Smooth muscle cell (in vitro differentiated cells): ENCODE measurements at regions not wholly inside any gene's neighbourhood (a gene's known extent, or its start where the extent isn't known, plus 50 kb on each side); places are given as distances from the start of the nearest gene placed in this dataset.

ENCODE experiments used
- DNase-seq: peaks from one replicate; lab custom pipeline; 2025; ENCODE audit not compliant: unreplicated experiment; lab: John Stamatoyannopoulos, UW
- H2AFZ ChIP-seq: fragments of 200-600 bp; sonication (generic); 2 replicates; pipeline ENCODE4 v1.6.0; 2016; ENCODE audit warnings: antibody characterized with exemption, low read depth, mild to moderate bottlenecking
- H3F3A ChIP-seq: fragments of 200-600 bp; sonication (generic); 2 replicates; pipeline ENCODE4 v1.6.0; 2017; ENCODE audit warnings: antibody characterized with exemption, low read depth
- H3K27ac ChIP-seq: fragments of 200-600 bp; sonication (generic); 2 replicates; pipeline ENCODE4 v1.5.1; 2016; ENCODE audit warnings: low read depth, mild to moderate bottlenecking
- H3K27me3 ChIP-seq: fragments of 200-600 bp; sonication (generic); 2 replicates; pipeline ENCODE4 v1.6.1; 2016; ENCODE audit warnings: low read depth, mild to moderate bottlenecking
- H3K36me3 ChIP-seq: fragments of 200-600 bp; sonication (generic); 2 replicates; pipeline ENCODE4 v1.5.1; 2016; ENCODE audit warnings: low read depth
- H3K4me1 ChIP-seq: fragments of 200-600 bp; sonication (generic); 2 replicates; pipeline ENCODE4 v1.5.1; 2016; ENCODE audit warnings: low read depth
- H3K4me2 ChIP-seq: fragments of 200-600 bp; sonication (generic); 2 replicates; pipeline ENCODE4 v1.6.0; 2016; ENCODE audit warnings: mild to moderate bottlenecking
- H3K4me3 ChIP-seq: fragments of 200-600 bp; sonication (generic); 2 replicates; pipeline ENCODE4 v1.5.1; 2016; ENCODE audit warnings: mild to moderate bottlenecking
- H3K79me2 ChIP-seq: fragments of 200-600 bp; sonication (generic); 2 replicates; pipeline ENCODE4 v1.6.0; 2016; ENCODE audit warnings: low read depth, mild to moderate bottlenecking
- H3K9ac ChIP-seq: fragments of 200-600 bp; sonication (generic); 2 replicates; pipeline ENCODE4 v1.6.0; 2016; ENCODE audit warnings: low read depth
- H3K9me3 ChIP-seq: fragments of 200-600 bp; sonication (generic); replicated peaks from 2 replicates; pipeline ENCODE4 v1.5.1; 2016; ENCODE audit warnings: low read depth
- H4K20me1 ChIP-seq: fragments of 200-600 bp; sonication (generic); 2 replicates; pipeline ENCODE4 v1.6.0; 2016; ENCODE audit warnings: low read depth
- WGBS: methylation state at CpG from one replicate; pipeline ENCODE4 v1.1.7; 2016; ENCODE audit warnings: low lambda C conversion rate; 5-methylcytosine and 5-hydroxymethylcytosine counted together
- TF ChIP-seq, protein P1 (sequence below): fragments of 200-600 bp; sonication (generic); IDR thresholded peaks from 2 replicates; pipeline ENCODE4 v1.5.1; 2017; ENCODE audit warnings: borderline replicate concordance, mild to moderate bottlenecking, antibody characterized with exemption; ENCODE audit not compliant: insufficient read depth, poor library complexity, severe bottlenecking

- no peaks in the 10 kb centered on the region for H3K27me3 ChIP-seq
- H3K27ac ChIP-seq: no peak overlapping the region
- DNase-seq: no peak
- H4K20me1 ChIP-seq: no peaks in the 10 kb centered on the region
- no peaks in the 10 kb centered on the region for H3K4me1 ChIP-seq
- 80% methylated on average over 6 of the region's 6 CpGs for WGBS
- no peaks in the 10 kb centered on the region for H3K79me2 ChIP-seq
- no peaks in the 10 kb centered on the region for H3F3A ChIP-seq
- no peak overlapping the region for H3K4me3 ChIP-seq
- H3K9ac ChIP-seq: no peak overlapping the region
- TF ChIP-seq, protein P1, sequence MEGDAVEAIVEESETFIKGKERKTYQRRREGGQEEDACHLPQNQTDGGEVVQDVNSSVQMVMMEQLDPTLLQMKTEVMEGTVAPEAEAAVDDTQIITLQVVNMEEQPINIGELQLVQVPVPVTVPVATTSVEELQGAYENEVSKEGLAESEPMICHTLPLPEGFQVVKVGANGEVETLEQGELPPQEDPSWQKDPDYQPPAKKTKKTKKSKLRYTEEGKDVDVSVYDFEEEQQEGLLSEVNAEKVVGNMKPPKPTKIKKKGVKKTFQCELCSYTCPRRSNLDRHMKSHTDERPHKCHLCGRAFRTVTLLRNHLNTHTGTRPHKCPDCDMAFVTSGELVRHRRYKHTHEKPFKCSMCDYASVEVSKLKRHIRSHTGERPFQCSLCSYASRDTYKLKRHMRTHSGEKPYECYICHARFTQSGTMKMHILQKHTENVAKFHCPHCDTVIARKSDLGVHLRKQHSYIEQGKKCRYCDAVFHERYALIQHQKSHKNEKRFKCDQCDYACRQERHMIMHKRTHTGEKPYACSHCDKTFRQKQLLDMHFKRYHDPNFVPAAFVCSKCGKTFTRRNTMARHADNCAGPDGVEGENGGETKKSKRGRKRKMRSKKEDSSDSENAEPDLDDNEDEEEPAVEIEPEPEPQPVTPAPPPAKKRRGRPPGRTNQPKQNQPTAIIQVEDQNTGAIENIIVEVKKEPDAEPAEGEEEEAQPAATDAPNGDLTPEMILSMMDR: no peak
- no peaks in the 10 kb centered on the region for H3K36me3 ChIP-seq
- no peak overlapping the region for H3K4me2 ChIP-seq
- no peak overlapping the region for H2AFZ ChIP-seq
- no peaks in the 10 kb centered on the region for H3K9me3 ChIP-seq
These were observed 757.7 kb upstream of the TMEM132C start for GRCh38 chr12:127509066-127509778.

DNA sequence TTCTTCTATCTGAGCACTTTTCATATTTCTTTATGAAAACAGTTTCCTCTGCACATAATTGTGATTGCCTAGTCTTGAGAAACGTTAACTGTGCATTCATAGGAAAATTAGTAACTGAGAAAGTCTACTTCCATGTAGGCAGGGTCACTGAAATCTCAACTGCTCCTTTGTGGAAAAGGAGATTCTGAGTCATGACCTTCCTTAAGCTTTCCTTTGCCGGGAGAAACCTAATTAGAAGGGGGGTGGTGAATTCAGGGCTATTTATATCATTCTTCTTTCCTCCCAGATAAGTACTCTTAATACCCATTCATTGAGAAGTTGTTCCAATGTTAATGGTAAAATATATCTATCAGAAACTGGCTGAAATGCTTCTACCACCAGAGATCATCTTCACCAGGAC is 751.0 kb upstream of the TMEM132C start:
- Histone ChIP-seq H3K9ac (no peak overlapping the region), H4K20me1 (no peaks in the 10 kb centered on the region), H2AFZ (no peak overlapping the region), H3K27me3 (no peaks in the 10 kb centered on the region), H3K27ac (peak overlapping the region; percentile 13), H3F3A (no peaks in the 10 kb centered on the region), H3K4me3 (no peak overlapping the region), H3K79me2 (no peaks in the 10 kb centered on the region), H3K9me3 (no peaks in the 10 kb centered on the region), H3K4me1 (no peaks in the 10 kb centered on the region), H3K36me3 (no peaks in the 10 kb centered on the region), H3K4me2 (peak overlapping the region; percentile 50)
- 16% methylated on average over 2 of the region's 2 CpGs for WGBS
- DNase-seq: no peak
- TF ChIP-seq, protein P1: no peak

- Histone ChIP-seq H3K36me3 (no peaks in the 10 kb centered on the region), H3F3A (no peaks in the 10 kb centered on the region), H3K4me2 (peak overlapping the region; percentile 50), H3K9me3 (no peaks in the 10 kb centered on the region), H3K27ac (peak overlapping the region; percentile 13), H4K20me1 (no peaks in the 10 kb centered on the region), H3K27me3 (no peaks in the 10 kb centered on the region), H3K79me2 (no peaks in the 10 kb centered on the region), H3K4me1 (no peaks in the 10 kb centered on the region), H2AFZ (no peak overlapping the region), H3K4me3 (no peak overlapping the region), H3K9ac (no peak overlapping the region)
- DNase-seq: no peak
- WGBS: 100% methylated on average over 1 of the region's 1 CpG
- TF ChIP-seq, protein P1: no peak
These were observed 750.5 kb upstream of the TMEM132C start for GRCh38 chr12:127516467-127516866.

DNA sequence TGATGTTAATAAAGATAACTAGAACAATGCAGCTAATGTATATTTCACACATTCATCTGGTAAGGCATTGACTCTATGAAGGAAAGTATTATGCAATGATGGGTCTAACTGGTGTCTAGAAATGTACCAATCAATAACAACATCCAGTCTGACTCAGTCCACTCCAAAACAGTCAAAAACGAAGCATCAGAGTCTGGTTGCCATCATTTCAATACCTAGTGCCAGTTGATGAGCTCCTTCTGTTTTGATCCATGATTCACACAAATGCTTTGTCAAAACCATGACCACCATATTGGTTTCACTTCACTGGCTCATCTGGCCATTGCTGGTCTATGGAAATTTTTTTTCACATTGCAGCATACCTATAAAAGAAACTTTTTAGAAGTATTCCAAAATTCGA is 747.2 kb upstream of the TMEM132C start:
- Histone ChIP-seq H3K4me3 (no peak overlapping the region), H4K20me1 (no peaks in the 10 kb centered on the region), H3K9me3 (no peaks in the 10 kb centered on the region), H3K4me2 (no peak overlapping the region), H3K27me3 (no peaks in the 10 kb centered on the region), H3F3A (no peaks in the 10 kb centered on the region), H3K4me1 (no peaks in the 10 kb centered on the region), H3K9ac (no peak overlapping the region), H3K79me2 (no peaks in the 10 kb centered on the region), H3K36me3 (no peaks in the 10 kb centered on the region), H3K27ac (no peak overlapping the region), H2AFZ (no peak overlapping the region)
- no peak for DNase-seq
- TF ChIP-seq, protein P1: no peak
- WGBS: 74% methylated on average over 2 of the region's 2 CpGs
